GM18907 (cell line): ENCODE measurements at regions not wholly inside any gene's neighbourhood (a gene's known extent, or its start where the extent isn't known, plus 50 kb on each side); places are given as distances from the start of the nearest gene placed in this dataset.
"Not testable (repeated sequence)": the region's sequence is repeated elsewhere in the genome, so short reads cannot be mapped to it uniquely, and the experiment has no call there.

Source experiments
- ATAC-seq: cut with Tn5 transposase; IDR thresholded peaks from one replicate; pipeline ENCODE4 v1.9.1; 2021; ENCODE audit warnings: mild to moderate bottlenecking, moderate library complexity; ENCODE audit not compliant: unreplicated experiment

DNA sequence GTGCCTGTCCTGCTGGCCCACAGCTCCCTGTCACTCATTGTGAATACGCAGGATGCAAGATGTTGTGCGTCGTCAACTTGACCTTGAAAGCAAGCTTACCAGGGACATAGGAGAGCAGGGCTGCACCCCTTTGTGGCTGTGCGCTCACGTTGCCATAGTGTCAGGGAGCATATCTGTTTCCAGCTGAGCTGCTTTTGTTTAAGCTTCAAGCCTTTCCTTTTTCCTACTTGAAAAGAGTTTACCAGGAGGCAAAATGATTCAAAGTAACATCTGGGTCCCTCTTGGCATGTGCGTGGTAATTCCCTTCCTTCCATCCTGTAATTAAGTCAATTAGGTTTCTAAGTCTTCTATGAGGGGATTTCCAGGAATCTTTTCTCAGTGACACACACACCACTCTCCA is 537.1 kb downstream of the AJAP1 start:
- ATAC-seq, result no peak

DNA sequence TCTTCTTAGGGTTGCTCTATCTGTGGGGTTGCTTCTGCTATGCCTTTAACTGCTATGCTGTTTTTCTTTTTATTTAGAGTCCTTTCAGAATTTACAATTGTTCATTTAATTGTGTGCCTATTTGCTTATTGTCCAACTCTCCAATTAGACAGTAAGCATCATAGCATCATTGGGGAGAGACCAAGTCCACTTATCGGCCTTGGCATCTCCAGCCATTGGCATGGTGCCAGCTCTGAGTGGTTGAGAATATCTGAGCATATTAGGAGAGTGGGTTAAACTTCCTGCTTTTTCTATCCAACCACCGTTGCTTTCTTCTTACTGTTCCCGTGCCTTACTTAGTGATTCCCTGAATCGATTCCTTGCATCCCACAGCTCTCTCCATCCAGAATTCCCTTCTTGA is 535.0 kb downstream of the AJAP1 start:
- ATAC-seq, result no peak

DNA sequence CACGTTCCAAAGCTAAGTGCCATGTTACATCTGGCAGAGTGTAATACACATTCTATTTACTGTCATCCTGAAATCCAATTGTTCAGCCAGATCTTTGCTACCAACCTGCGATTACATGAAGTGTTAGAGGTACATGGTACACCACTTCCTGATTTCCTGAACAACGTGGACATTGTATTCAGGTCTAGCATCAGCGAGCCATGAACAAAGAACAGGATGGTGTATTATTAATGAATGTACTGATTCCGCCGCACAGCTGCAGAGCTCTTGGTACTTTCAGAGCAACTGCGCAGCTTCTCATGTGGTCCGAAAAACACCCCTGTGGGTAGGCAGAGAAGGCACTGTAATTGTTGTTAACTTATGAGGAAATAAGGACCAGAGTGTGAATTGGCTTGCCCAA is 511.4 kb downstream of the AJAP1 start:
- ATAC-seq, result no peak

DNA sequence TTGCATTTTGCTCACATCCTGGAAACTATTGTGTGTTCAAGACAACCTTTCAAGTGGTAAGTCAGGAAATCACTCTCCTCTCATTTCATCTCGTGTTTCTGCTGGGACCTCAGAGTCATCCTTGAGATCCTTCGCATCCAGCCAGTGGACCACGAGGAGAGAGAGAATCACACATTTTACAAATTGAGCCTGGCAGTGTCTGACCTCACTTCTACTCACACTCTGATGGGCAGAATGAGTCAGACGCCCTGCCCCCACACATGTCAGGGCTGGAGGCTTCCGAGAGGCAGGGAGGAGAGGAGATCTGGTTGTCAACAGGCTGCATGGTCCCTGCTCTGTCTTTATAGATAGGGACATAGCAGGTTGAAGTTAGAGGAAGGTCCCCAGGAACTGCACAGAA is 509.7 kb downstream of the AJAP1 start:
- ATAC-seq, result no peak

DNA sequence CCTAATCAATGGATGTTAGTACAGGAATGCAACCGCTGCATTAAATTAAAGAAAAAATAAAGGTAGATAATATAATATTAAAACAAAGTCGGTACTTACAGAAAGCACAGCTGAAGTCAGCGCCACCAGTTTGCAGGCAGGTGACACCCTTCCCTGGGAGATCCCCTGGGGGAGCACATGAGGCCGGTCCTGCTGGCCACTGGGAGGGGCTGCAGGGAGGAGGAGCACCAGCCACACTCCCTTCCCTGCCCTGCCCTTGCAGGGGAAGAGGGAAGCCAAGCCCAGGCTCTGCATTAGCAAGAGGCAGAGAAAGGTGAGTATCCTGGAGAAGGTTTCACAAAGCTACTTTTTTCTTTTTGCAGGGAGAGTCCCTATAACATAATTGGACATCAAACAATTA is 507.0 kb downstream of the AJAP1 start:
- ATAC-seq, result no peak

DNA sequence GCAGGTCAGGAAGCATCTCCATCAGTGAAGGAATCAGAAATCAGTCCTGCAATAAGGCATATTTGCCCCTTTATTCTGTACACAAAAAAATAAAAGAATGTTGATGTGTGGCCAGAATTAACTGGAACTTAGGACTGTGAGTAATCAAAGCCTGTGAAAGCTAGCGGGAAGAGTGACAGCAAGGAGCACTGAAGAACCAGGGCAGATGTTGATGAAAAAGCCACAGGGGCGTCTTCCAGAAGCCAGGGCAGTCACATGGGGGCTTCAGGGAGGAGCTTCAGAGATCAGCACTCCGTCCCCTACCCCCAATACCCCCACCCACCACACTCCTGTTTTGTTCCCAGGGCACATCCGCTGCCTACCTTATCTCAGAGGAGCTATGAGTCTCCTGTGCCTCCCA is 502.8 kb downstream of the AJAP1 start:
- no peak for ATAC-seq

DNA sequence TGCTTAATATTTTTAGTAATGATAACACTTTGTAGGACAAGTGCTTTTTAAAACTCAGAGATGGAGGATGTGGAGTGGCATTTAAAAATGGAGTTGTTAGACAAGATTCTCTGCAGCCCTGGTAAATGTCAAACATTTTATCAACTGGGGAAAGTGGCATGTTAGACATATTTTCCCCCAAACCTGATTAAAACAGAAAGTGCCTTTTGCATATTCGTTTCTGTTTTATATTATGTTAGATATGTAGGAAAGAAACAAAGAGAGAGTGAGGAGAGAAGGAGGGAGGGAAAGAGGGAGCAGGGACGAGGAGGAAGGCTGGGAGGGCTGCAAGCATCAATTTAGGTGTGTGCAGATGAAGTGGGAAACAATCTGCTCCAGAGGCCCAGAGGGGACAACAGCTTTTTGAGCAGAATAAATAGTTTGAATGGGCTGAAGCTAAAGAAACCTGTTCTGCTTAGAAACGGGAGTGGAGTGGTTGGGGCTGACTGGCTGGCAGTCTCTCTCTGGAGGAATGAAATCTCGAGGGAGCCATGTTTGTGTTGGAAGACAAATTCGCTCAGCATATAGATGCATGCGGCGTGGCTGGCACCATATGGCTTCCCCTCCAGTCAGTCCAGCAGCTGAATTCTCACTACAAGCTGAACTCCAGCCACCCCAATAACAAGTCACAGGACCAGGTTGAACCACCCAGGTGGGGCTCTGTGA is 502.2 kb downstream of the AJAP1 start:
- ATAC-seq, result no peak

DNA sequence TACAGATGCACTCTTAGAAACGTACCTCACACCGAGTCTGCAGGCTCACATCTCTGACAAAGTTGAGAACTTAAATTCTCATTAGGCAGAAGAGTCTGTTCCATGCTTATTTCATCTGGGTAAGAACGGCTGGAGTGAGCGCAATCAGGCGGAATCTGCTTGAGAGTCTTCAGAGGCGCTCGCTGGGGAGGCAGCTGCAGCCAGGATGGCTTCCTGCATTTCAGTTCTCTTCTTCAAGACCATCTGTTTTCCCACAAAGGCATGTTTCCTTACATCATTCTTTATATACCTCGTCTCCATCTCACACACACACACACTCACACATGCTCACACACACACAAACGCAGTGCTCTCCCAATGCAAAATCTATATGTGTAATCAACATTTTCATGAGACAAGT is 497.1 kb downstream of the AJAP1 start:
- no peak for ATAC-seq

DNA sequence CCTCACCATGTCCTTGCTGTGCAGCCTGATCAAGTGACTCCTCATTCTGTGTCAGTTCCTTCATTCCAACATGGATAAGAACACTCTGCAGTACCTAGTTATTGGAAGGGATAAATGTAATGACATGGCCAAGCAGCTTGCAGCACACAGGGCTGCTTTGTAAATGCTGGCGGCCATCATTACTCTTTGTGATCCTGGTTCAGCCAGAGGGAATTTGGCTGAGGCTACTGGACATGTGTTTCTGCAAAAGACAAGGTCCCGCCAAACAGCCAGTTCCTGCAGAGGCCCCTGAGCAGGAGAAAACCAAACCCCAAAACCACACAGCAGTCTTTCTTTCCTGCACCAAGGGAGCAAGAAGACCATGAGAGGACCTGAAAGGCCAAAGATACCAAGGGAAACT is 495.8 kb downstream of the AJAP1 start:
- ATAC-seq, result no peak

DNA sequence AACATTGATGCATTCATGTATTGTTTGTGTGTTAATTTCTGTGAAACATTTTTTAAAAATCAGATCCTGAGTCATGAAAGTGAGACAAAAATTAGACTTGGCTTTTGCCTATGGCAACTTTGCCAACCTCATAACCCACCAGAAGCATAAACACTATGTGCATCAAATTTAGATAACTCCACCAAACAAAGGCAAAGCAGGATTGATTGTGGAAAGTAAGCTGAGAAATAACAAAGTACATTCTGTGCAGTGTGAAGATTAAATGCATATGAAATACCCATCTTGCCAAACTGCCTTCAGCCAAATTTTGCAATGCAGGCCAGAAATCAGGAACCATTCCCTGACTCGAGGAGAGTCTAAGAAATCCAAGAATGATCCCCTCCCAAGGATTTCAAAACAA is 493.4 kb downstream of the AJAP1 start:
- no peak for ATAC-seq

DNA sequence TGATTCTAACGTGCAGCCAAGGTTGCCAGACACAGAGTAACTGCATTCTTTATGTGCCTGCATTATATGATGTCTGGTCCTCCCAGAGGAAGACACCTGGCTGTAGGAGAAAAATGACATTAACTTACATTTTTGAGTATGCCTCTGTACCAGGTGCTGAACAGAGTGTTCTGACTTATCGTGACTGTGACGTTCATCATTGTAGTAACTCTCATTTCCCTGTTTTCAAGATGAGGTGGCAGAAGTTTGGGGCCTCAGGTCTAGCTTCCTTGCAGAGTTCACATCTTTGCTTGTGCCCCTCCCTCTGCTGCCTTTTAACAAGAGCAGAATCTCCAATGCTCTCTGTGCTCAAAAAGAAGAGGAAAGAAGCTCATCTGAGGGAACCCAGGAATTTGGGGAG is 488.0 kb downstream of the AJAP1 start:
- no peak for ATAC-seq

DNA sequence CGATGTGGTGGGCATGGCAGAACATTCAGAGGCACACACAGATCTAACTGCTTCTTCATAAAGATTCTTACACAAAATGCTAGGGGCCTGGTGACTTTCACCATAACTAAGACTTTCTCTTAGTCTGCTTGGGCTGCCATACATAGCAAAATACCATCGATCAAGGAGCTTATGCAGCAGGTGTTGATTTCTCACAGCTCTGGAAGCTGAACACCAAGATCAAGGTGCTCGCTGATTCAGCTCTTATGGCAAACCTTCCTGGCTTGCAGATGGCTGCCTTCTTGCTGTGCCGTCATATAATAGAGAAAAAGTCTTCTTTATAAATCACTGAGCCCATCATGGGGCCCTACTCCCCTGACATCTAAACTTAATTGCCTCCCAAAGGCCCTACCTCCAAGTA is 487.3 kb downstream of the AJAP1 start:
- no peak for ATAC-seq

DNA sequence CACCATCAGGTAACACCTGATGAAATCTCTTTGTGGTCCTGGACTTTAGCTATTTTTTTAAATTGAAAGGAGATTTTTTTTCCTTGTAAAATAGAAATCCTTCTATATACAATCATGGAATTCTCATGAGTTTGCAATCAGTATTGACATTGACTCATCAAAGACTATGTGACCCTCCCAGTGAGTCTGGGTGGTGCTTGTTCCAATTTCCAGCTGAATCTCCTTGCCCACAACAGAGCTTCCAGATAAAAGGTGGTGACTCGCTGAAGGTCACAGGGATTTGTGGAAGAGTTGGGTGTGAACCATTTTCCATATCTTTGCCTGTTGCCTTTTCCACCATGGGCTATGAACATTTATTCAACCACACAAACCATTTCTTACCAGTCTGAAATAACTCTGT is 486.6 kb downstream of the AJAP1 start:
- ATAC-seq, result no peak

DNA sequence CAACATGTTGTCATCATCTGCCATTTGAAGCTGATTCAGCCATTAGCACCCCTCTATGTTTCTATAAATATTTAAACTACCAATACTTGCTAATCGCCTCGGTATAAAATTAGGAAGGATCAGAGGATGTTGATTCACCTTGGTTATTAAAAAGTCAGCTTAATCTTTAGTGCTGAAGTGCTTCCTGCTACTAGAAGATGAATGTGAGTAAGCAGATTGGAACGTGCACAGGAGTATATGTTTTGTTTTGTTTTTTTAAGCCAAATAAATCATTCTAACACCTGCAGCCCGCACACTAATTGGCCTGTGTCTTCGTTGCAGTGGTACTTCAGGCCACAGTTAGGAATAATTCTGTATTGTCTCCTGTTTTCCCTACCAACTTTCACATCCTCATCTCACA is 485.7 kb downstream of the AJAP1 start:
- no peak for ATAC-seq

DNA sequence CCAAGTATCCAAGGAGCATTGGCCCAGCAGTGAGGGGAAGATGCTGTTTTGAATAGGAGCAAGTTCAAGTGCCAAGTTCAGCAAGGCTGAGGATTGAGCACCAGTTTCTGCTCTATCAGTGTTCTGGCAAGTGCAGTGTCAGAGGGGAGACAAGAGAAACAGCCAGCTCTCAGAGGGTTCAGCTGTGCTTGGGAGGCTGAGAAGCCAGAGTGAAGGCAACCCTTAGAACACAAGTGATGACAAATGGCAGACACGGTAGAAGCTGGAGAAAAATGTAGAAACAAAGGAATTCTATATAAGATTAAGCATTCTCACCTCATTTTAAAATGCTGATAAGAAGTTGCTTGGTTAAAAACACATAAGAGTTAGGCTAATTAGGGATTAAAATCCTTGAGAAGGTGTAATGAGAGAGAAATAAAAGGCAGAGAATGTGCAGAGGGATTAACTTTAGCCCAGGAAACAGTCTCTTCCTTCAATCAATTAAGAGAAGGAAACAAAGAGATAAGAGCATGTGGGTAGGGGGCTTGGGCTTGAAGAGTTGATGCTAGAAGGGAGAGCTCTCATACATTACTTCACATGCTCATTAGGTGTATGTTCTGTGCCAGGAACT is 475.4 kb downstream of the AJAP1 start:
- no peak for ATAC-seq

DNA sequence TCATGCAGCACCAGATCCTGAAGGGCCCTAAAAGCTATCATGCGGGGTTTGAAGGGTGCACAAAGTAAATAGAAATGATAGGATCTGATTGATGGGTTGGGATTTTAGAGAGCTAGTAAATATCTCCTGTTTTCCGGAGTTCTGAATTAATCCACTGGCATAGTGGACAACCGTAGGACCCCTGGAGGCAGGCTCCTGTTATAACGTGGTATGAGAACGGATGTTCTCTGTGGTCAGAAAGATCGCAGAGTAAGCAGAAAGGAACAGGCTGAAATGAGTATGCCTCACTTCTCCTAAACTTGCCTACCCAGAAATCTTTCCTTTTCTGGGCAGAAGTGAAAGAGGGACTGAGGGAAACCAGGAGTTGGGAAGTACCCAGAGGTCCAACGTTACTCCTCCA is 470.8 kb downstream of the AJAP1 start:
- no peak for ATAC-seq

DNA sequence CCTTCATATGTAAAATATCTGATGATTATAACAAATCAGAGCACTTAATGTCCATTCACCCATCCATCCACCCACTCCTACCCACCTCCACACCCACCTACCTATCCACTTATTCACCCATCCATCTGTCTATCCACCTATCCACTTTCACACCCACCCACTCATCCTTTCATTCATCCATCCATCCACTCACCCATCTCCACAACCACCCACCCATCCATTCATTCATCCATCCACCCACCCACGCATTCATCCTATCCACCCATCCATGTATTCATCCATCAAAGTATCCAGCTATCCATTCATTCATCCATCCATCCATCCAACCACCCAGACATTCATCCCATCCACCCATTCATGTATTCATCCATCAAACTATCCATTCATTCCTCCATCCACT is 466.1 kb downstream of the AJAP1 start:
- no peak for ATAC-seq

DNA sequence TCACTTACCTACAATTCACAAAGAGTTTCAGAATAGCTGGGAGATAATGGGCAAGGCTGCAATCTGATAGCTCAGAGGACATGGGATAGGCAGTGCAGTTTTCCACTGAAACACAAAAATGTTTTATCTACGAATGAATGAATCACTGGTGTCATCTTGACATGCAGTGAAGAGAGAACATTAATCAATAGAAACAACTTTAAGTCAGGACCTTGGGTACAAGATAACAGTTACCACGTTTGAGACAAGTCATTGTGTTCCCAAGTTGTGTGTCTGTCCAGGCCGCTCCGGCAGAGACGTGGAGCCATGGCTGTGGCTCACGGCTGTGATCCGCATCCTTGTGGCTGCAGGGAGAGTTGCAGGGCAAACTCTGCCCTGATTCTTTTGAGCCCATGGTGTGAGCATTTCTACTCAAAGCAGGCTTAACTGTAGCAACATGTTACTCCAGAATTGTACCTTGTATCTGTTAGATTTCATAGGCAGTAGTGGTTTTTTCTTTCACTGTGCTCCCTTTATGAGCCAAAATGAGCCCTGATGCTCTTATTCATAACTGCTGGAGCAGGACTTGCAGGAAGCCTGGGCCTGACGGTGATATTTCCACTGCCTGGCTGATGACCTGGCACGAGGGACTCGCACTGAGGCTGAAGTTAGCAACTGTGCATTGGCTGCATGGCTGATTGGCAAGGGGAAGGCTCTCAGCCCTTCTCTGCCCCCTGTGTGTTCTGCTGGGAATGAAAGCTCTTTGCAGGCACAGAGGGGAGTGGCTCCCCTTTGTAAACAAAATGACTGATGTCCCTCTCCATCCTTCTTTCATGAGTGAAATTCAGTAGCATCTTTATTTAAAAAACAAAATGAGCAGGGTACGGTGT is 465.2 kb downstream of the AJAP1 start:
- no peak for ATAC-seq

DNA sequence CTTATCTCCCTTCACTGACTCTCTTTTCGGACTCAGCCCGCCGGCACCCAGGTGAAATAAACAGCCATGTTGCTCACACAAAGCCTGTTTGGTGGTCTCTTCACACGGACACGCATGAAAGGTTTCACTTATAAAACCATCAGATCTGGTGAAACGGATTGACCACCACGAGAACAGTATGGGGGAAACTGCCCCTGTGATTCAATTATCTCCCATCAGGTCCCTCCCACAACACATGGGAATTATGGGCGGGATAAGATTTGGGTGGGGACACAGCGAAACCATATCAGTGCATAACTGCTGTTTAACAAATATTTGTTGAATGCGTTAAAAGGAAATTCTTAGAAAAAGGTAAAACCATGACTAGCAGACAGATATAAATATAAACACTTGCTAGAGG is 464.4 kb downstream of the AJAP1 start:
- ATAC-seq, result not testable (repeated sequence)

DNA sequence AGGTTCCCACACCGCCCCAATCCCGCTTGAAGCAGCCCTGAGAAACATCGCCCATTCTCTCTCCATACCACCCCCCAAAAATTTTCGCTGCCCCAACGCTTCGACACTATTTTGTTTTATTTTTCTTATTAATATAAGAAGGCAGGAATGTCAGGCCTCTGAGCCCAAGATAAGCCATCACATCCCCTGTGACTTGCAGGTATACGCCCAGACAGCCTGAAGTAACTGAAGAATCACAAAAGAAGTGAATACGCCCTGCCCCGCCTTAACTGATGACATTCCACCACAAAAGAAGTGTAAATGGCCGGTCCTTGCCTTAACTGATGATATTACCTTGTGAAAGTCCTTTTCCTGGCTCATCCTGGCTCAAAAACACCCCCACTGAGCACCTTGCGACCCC is 463.9 kb downstream of the AJAP1 start:
- not testable (repeated sequence) for ATAC-seq

DNA sequence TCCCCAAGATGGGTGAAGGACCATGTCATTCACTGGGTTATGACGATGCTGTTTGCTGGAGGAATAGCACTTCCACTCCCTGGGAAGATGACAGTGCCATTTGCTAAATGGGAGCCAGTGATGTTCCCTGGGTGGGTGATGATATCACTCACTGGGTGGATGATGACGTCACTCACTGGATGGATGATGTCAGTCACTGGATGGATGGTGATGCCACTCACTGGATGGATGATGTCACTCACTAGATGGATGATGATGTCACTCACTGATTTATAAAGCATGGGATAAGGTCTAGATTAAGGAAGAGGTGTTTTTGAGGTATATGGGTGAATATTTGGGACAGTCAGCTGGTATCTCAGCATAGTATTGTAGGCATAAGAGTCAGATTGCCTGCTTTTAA is 457.2 kb downstream of the AJAP1 start:
- ATAC-seq, result no peak

DNA sequence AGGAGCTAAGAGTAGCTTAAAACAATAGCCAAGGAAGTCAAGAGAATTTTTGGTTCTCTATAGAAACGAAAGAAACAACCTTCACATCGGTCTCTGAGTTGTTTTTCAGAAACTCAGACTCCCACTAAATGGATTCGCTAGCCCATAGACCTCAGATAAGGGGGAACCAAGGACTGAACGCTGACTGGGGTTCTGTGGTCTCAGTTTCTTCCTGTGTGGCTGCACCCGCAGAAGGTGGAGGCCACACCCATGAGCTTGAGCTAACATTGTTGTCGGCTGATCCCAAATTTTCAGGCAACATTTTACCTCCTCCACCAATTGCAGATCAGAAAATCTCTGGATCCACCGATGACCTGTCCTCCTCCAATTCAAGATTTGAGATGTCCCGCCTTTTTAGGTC is 456.1 kb downstream of the AJAP1 start:
- ATAC-seq, result no peak
